NOMO-1 (cell line): ENCODE measurements at regions not wholly inside any gene's neighbourhood (a gene's known extent, or its start where the extent isn't known, plus 50 kb on each side); places are given as distances from the start of the nearest gene placed in this dataset.
A peak's percentile ranks its signal among the peaks of the same experiment; 100 is the strongest.
"Not testable (repeated sequence)": the region's sequence is repeated elsewhere in the genome, so short reads cannot be mapped to it uniquely, and the experiment has no call there.

ENCODE experiments used
- DNase-seq, 2 experiments: peaks; one replicate each; lab custom pipeline; 2025; ENCODE audit not compliant: unreplicated experiment in 2 of 2; lab: John Stamatoyannopoulos, UW

DNA sequence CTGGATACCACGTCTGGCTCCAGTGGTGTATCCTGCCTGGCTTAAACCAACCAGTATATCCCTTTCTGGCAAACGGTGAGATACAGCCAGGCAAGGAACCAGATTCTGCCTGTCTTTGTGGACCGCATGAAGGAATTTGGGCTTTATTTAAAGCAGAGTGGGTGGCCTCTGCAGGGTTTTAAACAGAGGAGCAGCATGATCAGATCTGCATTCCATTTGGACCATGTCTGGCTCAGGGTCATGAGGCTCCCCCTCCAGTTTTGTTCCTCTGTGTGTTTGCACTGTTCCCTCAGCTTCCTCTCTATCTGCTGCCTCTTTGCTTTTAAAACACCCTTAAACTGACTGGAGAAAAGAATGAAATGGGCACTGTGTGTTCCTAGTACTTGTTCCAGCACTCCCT, 195.0 kb downstream of the GIPC2 start:
- DNase-seq: no peak

DNA sequence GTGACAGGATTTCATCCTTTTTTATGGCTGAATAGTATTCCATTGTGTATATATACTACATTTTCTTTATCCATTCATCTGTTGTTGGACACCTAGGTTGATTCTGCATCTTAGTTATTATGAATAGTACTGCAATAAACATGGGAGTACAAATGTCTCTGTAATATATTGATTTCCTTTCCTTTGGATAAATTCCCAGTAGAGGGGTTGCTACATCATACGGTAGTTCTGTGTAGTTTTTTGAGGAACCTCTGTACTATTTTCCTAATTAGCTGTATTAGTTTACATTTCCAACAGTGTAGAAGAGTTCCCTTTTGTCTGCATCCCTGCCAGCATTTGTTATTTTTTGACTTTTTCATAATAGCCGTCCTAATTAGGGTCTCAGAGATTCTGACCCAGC, 201.3 kb downstream of the GIPC2 start:
- DNase-seq: no peak

DNA sequence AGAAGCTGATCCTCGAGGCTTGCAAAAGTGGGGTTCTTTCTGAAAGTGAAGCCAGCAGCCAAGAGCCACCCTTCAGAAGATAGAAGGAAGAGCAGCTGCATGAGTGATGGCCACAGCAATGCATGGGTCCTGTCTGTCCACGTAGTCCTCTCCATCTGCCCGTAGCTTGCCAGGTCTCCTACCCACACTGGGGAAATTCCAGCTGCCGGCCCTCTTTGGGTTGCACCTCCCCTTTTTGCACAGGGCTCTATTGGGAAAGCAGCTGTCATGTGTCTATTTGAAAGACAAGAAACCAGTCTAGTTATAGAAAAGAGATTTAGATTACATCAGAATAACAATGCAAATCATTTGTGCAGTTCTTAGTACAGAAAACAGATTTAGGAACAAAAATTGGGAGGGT, 204.4 kb downstream of the GIPC2 start:
- DNase-seq: no peak

DNA sequence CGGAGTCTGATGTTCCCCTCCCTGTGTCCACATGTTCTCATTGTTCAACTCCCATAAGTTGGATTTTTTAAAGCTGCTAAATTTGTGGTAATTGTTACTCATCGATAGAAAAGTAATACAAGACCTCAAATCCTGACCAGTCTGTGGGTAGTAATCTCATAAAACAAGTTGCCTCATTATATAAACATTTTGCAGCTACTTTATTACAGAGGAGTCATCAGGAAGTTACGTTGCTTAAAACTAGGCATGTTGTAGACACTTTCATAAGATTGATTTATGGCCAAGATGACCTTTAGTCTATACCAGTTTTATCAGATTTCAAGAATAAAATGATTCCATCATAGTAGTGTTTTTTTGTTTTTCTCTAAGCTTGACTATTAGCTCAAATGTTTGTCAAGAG, 208.8 kb downstream of the GIPC2 start:
- no peak for DNase-seq

DNA sequence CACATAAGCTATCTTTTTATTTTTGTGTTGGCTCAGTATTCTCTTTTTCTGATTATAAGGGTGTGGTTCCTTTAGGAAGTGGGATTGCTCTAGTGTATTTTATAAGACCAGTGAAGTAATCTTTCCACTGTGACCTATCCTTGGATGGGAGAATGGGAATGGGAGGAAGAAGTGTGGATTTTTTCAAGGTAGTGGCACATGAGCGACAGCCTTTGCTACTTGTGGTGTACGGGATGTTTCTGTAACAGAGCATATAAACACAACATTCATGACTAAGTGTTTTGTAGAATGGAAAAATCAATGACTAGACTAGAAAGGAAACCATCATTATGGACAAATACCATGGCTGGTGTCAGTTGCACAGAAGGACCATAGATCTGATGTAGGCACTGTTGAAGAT, 209.6 kb downstream of the GIPC2 start:
- DNase-seq: no peak

DNA sequence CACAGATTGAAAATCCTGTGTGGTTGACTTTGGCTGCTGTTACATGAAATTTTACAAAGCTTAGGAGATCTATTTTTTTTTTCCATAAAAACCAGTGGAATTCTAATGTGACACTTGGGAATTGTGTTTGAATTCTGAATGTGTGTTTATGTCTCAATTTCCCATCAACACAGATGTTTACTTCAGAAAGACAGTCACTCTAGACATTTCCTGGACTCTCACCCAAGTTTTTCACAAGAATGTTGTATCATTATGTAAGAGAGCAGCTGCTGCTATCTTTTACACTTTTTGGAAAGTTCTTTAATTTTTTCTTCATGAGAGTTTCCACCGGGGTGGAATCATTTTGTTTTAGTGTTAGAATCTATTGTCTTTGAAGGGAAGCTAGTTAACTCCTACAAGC, 210.1 kb downstream of the GIPC2 start:
- DNase-seq: no peak

DNA sequence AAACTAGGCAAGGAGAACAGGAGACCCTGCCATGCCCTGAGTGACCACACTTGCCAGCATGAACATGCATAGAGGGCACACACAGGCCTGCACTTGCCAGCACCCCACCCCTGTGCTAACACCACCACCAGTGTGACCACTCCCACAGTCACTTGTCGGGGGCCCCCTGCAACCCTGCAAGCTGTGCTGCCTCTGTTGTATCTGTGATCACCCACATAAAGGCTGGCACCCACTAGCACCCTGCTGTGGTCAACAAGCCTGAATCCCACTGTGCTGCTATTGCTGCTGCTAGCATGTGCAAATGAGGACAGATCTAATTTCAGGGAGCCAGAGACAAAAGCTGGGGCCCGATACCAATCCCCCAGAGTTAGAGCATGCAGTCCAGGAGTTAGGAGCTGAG, 217.7 kb downstream of the GIPC2 start:
- DNase-seq: no peak

DNA sequence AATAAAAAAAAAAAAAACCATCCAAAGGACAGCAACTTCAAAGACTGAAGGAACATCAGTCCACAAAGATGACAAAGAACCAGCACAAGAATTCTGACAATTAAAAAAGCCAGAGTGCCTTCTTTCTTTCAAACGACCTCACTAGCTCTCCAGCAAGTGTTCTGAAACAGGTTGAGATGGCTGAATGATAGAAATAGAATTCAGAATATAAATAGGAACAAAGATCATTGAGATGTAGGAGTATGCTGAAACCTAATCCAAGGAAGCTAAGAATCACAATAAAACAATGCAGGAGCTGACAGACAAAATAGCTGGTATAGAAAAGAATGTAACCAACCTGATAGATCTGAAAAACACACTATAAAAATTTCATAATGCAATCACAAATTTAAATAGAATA, 218.2 kb downstream of the GIPC2 start:
- no peak for DNase-seq

DNA sequence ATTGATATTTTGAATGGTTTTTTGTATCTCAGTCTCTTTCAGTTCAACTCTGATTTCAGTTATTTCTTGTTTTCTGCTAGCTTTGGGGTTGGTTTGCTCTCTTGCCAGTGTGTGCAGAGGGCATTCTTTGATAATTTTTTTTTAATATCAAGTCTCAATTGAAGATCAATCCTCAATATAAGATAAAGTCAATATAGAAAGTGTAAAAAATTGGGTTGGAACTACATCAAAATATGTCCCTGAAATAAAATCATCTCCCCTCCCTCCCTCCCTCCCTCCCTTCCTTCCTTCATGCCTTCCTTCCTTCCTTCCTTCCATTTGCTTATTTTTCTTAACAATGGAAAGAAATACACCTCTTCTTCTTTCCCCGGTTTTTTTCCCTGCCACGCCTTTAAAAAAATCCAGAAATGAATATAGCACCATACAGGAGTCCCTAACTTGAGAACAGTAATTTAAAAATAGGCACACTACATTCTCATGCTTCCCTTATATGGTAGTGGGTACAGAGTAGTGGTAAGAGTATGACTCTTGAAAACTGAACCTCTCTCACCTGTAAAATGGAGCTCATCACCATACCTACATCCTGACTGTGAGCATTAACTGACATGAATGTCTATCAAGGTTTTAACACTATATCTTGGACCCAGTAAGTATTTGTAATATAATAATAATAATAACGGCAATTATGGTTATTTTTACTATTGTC, 221.9 kb downstream of the GIPC2 start:
- no peak for DNase-seq

DNA sequence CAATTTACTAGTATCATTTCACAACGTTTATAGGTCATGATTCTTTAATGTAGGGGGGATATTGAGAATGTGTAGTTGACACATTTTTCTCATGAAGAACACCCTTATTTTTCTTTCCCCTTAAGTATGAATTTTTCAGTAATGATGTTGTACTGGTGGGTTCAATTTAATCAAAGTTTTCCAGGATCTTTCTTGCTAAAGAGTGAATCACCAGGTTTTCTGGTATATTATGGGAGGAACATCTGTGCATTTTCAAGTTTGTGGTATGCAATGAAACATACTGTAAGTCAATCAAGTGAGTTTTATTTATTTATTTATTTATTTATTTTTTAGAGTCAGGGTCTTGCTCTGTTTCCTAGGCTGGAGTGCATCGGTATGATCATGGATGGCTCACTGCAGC, 221.2 kb upstream of the PTGFR start:
- no peak for DNase-seq

DNA sequence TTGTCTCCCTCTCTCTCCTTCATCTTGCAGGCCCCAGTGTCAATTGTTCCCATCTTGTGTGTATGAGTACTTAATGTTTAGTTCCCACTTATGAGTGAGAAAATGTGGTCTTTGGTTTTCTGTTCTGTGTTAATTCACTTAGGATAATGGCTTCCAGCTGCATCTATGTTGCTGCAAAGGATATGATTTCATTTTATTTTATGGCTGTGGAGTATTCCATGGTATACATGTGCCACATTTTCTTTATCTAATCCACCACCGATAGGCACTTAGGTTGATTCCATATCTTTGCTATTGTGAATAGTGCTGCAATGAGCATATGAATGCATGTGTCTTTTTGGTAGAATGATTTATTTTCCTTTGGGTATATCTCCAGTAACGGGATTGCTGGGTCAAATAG, 219.4 kb upstream of the PTGFR start:
- not testable (repeated sequence) for DNase-seq

DNA sequence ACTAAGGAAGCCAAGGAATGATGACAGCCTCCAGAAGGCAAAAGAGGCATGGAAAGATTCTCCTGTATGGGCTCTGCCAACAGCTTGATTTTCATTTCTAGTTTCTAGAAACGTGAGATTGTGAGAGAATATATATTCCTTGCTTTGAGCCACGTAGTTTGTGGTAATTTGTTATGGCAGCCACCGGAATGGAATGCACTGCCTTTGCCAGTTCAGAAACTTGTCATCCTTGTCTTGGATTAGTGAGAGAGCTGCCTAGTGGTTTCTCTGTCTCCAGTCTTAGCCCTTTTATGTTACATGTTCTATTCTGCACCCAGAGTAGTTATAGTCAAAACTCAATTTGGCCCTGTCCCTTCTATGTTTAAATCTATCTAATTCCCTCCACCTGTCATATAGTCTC, 216.0 kb upstream of the PTGFR start:
- DNase-seq: no peak

DNA sequence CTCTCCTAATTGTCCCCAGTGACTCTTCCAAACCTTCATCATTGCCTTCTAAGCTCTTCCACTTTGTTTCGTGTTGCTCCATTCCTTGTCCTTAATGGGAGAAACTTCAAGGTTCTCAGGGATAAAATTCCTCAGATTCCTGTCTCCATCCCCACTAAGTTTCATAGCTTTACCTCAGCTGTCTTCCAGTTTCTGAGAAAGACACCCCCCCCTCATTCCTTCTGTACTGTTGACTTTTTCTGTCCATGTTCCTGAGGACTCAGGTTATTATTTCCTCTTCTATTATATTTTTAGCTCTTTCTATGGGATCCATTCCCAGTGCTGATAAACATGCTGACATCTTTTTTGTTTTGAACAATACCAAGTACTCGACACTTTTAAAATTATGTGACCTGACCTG, 215.3 kb upstream of the PTGFR start:
- DNase-seq: no peak

DNA sequence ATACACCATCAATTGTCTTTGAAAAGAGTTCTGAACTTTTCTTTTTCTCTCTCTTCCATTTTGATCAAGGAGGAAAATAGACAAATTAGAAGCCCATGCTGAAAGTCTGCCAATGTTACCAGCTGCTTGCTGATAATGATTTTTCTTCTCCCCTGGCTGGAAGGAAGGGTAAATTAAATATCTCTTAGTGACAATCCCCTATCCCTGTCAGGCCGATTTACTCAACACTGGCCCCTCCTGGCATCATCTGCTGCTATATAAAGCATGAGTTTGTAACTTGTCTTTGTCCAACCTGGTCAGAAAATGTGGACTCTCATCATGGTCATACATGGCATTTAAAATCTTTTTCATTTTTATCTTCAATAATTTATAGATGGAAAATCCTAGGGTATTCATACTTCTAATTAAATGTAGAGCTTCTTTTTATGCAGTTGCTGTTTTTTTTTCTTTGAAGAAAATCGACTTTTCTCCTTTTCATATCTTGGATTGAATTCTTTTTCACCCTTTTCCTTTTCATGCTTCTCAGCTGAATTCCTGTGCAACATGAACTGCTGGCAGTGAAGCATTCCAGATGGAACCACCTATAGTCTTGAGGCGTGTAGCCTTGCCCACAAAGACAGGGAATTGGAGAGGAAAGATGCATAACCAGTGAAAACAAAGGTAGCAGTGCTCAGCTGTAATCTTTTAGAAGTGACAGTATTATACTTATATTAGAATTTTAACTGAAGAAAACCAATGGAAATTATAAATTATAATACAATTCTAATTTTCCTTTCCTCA, 214.7 kb upstream of the PTGFR start:
- no peak for DNase-seq

DNA sequence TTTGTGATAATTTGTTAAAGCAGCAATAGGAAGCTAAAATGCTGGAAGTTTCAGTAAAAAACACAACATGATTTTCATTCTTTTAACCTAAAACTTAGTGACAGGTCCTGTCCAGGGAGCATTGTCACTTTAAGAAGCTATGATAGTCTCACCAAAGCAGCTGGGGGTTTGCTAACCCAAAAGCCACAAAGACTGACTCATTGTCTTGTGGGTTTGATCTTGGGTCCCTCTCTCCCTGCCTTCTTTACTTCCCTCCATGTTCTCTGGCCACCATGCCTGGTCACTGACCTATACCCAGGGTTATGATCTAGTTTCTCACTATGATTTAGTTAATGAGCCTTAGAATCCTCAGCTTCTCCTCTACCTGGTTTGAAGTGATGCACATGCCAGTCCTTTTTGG, 213.5 kb upstream of the PTGFR start:
- DNase-seq: peak; percentile 61 to 77

DNA sequence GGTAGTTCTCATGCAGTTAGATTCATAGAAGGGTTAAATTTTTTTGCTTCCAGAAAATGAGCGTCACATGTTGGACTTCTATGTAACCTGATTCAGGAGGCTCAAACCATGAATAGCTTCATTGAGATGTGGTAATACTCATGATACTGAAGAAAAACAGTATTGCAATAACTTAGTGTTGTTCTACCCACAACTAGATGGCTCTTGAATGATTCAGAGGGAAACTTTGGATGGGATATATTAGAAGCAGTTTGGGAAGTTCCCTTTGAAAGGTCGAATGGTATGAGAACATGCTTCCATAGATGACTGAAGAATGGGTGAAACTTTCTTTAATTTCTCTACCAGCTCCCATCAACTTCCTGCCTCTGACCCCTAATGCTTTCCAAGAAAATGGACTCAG, 211.7 kb upstream of the PTGFR start:
- DNase-seq: no peak

DNA sequence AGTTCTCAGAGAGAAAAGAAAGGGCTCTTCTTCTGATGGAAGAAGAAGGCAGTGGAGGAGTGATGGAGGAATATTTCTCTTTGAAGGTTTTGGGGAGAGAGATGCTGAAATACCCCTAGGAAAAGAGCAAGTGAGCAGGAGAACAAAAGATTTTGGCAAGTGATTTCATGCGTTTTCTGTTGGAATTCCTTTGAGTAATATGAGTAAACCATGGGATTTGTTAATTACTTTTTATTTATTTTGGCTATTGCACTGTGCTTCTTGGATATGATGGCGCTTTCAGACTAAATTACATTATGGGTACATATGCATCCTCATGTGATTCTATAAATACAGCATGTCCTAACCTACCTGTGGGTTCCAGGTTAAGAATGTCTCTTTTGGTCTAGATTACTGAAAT, 210.1 kb upstream of the PTGFR start:
- DNase-seq: no peak

DNA sequence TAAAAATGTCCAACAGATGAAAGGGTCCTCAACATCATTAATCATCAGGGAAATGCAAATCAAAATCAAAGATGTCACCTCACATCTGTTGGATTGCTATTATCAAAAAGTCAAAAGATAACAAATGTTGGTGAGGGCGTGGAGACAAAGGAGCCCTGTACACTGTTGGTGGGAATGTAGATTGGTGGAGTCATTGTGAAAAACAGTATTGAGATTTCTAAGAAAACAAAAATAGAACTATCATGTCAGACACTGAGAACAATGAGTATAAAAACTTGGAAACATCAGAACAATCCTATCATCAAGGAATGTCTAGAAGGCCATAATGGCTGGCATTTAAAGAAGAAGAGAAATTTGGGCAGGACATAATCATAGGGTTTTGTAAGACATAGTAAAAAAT, 209.2 kb upstream of the PTGFR start:
- no peak for DNase-seq

DNA sequence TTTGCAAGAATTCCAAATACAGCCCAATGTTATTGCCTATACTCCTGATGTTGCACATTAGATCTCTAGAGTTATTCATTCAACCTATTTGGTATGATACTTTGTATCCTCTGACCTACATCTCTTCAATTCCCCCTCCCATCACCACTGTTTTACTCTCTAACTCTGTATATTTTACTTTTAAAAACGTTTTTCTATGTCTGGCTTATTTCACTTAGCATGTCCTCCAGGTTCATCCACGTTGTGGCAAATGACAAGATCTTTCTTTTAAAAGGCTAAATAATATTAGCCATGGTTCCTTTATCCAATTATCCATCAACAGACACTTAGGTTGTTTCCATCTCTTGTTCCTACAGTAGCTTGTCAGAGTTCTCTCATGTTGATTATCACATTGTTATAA, 207.1 kb upstream of the PTGFR start:
- DNase-seq: no peak

DNA sequence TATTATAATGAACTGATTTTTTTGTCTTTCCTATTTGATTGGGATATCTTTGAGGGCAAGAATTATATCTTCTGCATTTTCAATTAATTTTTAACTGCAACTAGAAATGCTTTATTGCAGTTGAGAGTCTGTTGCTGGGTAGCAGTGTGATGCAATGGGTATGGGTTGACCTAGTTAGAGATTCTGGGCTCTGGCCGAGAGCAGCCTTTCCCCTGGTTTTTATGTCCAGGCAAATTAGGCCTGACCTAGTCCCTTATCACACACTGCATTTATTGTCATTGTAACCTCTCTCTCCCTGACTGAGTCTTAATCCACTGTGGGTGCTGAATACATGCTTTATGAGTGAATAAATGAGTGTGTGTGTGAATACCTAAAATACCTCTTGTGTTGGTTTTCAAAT, 206.4 kb upstream of the PTGFR start:
- DNase-seq: no peak

DNA sequence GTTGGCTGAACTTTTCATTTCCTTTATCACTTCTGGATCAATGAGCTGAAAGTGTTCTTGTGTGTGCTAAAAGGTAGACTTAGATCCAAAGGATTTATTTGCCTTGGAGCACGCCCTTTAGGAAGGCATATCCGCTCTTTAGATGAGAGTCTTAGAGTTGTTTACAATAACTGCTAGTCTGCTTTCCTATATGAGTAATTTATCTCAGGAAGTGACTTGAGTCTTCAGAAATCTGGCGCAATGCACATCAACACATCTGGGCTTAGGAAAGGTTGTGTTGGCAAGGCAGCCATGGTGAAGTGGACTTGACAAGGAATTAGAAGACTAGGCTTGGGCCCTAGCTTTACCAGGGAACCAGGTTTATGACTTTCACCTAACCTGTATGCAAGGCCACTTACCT, 204.1 kb upstream of the PTGFR start:
- no peak for DNase-seq

DNA sequence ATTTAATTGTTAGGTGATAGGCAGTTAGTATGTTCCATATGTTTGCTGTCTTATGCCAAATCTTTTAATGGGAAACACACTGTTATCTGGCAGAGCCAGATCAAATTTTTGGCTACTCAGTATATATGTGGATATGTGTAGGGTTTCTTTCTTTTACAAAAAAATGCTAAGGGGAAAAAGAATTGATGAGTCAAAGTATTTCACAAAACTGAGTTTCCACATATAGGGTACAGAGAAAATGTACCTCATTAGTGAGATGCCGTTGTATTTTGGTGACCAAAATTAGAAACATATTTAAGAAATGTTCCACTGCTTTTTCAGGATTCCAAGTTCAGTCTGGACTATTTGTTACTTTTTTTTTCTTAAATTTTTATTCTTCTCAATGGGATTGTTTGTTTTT, 201.2 kb upstream of the PTGFR start:
- DNase-seq: no peak

DNA sequence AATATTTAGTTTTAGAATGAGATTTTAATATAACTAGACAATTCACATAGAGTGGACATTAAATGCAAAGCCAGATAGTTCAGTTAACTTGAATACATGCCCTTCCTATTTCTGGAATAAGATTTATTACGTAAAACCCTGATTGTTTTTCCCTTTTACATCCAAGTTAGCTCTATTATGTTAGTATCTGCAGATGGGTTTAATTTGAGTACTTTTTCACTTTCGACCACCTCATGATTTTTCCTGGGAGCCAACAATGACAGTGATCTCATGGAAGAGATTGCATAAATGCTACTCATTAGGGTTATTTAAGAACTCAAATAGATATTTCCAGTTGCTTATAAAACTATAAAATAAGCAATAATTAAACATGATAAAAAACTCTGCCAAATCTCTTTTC, 199.4 kb upstream of the PTGFR start:
- no peak for DNase-seq
